SK-N-SH (cell line): ENCODE measurements at regions not wholly inside any gene's neighbourhood (a gene's known extent, or its start where the extent isn't known, plus 50 kb on each side); places are given as distances from the start of the nearest gene placed in this dataset.

ENCODE experiments used
- CTCF ChIA-PET: fragments of 300-600, 350-600 bp; formaldehyde crosslinking; extraction: SDS; loops from one replicate; lab custom pipeline; 2021; lab: Yijun Ruan, JAX
- POLR2A ChIA-PET: fragments of 350-600 bp; sonication (Branson Sonifier 250); formaldehyde crosslinking; extraction: SDS; loops from one replicate; lab custom pipeline; 2020; ENCODE audit warnings: antibody characterized with exemption, inconsistent platforms; lab: Yijun Ruan, JAX
- DNase-seq: peaks from one replicate; pipeline ENCODE4 v3.0.0; 2012
- H2AFZ ChIP-seq: fragments of 200-600 bp; sonication (generic); 2 replicates; pipeline ENCODE4 v1.8.1; 2016; ENCODE audit warnings: antibody characterized with exemption, mild to moderate bottlenecking, low read depth
- H3F3A ChIP-seq: fragments of 200-600 bp; sonication (generic); replicated peaks from 2 replicates; pipeline ENCODE3; 2016; ENCODE audit warnings: antibody characterized with exemption, mild to moderate bottlenecking; ENCODE audit not compliant: insufficient read depth
- H3K27ac ChIP-seq, 2 experiments: fragments of 200-500 bp in 1 of 2; fragments of 200-600 bp in 1 of 2; sonication (Bioruptor generic) in 1 of 2; sonication (generic), shearing (Covaris generic) in 1 of 2; 2 replicates each; pipeline versions ENCODE4 v1.5.1 to v1.6.1; 2014 to 2016; ENCODE audit warnings: low read depth in 2 of 2, inconsistent platforms in 1 of 2, low read length in 1 of 2, mild to moderate bottlenecking in 1 of 2, mixed read lengths in 1 of 2
- H3K27me3 ChIP-seq: fragments of 200-600 bp; sonication (generic), shearing (Covaris generic); 2 replicates; pipeline ENCODE4 v1.6.1; 2016; ENCODE audit warnings: mixed run types; ENCODE audit not compliant: insufficient read depth
- H3K36me3 ChIP-seq, 2 experiments: fragments of 200-500 bp in 1 of 2; fragments of 200-600 bp in 1 of 2; sonication (Bioruptor generic) in 1 of 2; sonication (generic) in 1 of 2; replicated peaks in 1 of 2; 2 replicates each; pipeline versions ENCODE3 to v1.5.1; 2014 to 2016; ENCODE audit warnings: low read length in 1 of 2, mild to moderate bottlenecking in 1 of 2; ENCODE audit not compliant: insufficient read depth in 2 of 2, control insufficient read depth in 1 of 2
- H3K4me1 ChIP-seq, 2 experiments: fragments of 200-500 bp in 1 of 2; fragments of 200-600 bp in 1 of 2; sonication (Bioruptor generic) in 1 of 2; sonication (generic), shearing (Covaris generic) in 1 of 2; 2 replicates each; pipeline versions ENCODE4 v1.5.1 to v1.6.1; 2014 to 2016; ENCODE audit warnings: low read depth in 1 of 2, low read length in 1 of 2, mixed run types in 1 of 2; ENCODE audit not compliant: insufficient read depth in 2 of 2, control insufficient read depth in 1 of 2
- H3K4me2 ChIP-seq: fragments of 200-600 bp; sonication (generic), shearing (Covaris generic); 2 replicates; pipeline ENCODE4 v1.6.1; 2017; ENCODE audit warnings: mixed run types
- H3K4me3 ChIP-seq, 2 experiments: fragments of 200-500 bp in 1 of 2; fragments of 200-600 bp in 1 of 2; sonication (Bioruptor generic) in 1 of 2; sonication (generic), shearing (Covaris generic) in 1 of 2; 2 replicates each; pipeline versions ENCODE4 v1.5.1 to v1.8.1; 2014 to 2016; ENCODE audit warnings: low read depth in 2 of 2, inconsistent platforms in 1 of 2, low read length in 1 of 2, mild to moderate bottlenecking in 1 of 2, mixed read lengths in 1 of 2, moderate library complexity in 1 of 2
- H3K79me2 ChIP-seq: fragments of 200-600 bp; sonication (generic); 2 replicates; pipeline ENCODE4 v1.8.1; 2017; ENCODE audit warnings: mild to moderate bottlenecking; ENCODE audit not compliant: insufficient read depth
- H3K9ac ChIP-seq: fragments of 200-600 bp; sonication (generic); 2 replicates; pipeline ENCODE4 v1.6.1; 2017; ENCODE audit warnings: mixed run types
- H3K9me2 ChIP-seq: fragments of 200-600 bp; sonication (generic); 2 replicates; pipeline ENCODE4 v1.6.1; 2017; ENCODE audit warnings: mixed run types
- H3K9me3 ChIP-seq: fragments of 200-600 bp; sonication (generic); 2 replicates; pipeline ENCODE4 v1.6.1; 2017; ENCODE audit warnings: mixed run types, mild to moderate bottlenecking, moderate library complexity
- H4K20me1 ChIP-seq: fragments of 200-600 bp; sonication (generic); 2 replicates; pipeline ENCODE4 v1.6.1; 2017; ENCODE audit warnings: mild to moderate bottlenecking, mixed run types; ENCODE audit not compliant: insufficient read depth
- CHD2 ChIP-seq: fragments of 150-350 bp; IDR thresholded peaks from 2 replicates; pipeline ENCODE4 v1.6.1; 2018; ENCODE audit warnings: low read length; ENCODE audit not compliant: partially characterized antibody
- CTCF ChIP-seq: fragments of 200-600 bp; sonication (generic); IDR thresholded peaks from 2 replicates; pipeline ENCODE4 v1.6.1; 2017; ENCODE audit warnings: antibody characterized with exemption, mild to moderate bottlenecking, moderate library complexity
- FOXM1 ChIP-seq: IDR thresholded peaks from 2 replicates; pipeline ENCODE4 v1.4.0; 2012; ENCODE audit warnings: low read depth, mild to moderate bottlenecking
- GATA2 ChIP-seq: sonication (generic); formaldehyde crosslinking; IDR thresholded peaks from 2 replicates; pipeline ENCODE4 v1.5.0; 2020; ENCODE audit warnings: mild to moderate bottlenecking, missing genetic modification reagents
- RFX5 ChIP-seq: IDR thresholded peaks from 2 replicates; pipeline ENCODE4 v1.6.1; 2012; ENCODE audit warnings: mild to moderate bottlenecking, improper control_type of control experiment, low read length
- SMC3 ChIP-seq: IDR thresholded peaks from 2 replicates; pipeline ENCODE4 v1.6.1; 2012; ENCODE audit warnings: low read depth, low read length, improper control_type of control experiment
- TCF12 ChIP-seq: IDR thresholded peaks from 2 replicates; pipeline ENCODE4 v1.4.0; 2012
- WGBS: methylation state at CpG from one replicate; pipeline ENCODE4 v1.1.6; 2017; ENCODE audit warnings: low lambda C conversion rate; 5-methylcytosine and 5-hydroxymethylcytosine counted together
- TF ChIP-seq, protein P1 (sequence below): IDR thresholded peaks from 2 replicates; pipeline ENCODE4 v1.4.0; 2012; ENCODE audit warnings: low read depth, borderline replicate concordance

DNA sequence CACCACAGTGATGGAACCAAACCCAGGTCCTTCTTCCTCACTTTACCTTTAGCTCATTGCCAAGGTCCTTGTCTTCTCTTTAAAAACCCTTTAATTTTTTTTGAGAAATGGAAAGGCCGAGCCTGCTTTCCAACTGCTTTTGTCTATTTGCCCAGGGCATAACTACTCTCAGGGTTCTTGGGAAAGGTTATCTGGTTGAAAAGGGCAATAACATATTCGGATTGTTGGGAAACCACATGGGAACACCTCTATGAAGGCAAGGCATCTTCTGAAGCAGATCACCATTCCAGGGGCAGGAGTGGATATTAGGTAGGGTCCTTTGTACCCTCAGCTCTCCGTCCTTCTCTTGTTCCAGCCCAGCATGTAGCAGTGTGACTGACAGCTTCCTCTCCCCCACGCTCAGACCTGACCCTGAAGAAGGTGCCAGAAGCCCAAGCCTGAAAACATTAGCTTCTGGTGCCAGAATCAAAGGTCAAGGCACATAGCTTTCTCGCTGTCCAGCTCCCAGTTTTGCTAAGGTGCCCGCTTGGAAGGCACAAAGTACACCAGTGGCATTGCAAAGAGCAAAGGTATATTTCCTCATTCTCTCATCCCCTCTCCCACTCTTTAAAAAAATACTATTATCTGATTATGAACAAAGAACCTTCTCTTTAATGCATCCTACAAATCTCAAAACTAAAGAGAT is 123.2 kb upstream of the LINC00305 start:
- TF ChIP-seq, protein P1, sequence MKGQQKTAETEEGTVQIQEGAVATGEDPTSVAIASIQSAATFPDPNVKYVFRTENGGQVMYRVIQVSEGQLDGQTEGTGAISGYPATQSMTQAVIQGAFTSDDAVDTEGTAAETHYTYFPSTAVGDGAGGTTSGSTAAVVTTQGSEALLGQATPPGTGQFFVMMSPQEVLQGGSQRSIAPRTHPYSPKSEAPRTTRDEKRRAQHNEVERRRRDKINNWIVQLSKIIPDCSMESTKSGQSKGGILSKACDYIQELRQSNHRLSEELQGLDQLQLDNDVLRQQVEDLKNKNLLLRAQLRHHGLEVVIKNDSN = no peak
- TF ChIP-seq CHD2 (no peak), TCF12 (no peak)
- Histone ChIP-seq H3K9me3 (0 out of 2 replicates have a peak, but pooled peaks cover 3% of the 10 kb centered on the region), H3K27ac (no peak overlapping the region), H3K27me3 (no peaks in the 10 kb centered on the region), H3K9ac (no peak overlapping the region), H2AFZ (no peak overlapping the region), H3K4me3 (no peak overlapping the region), H3K9me2 (no peaks in the 10 kb centered on the region), H3K36me3 (no peaks in the 10 kb centered on the region), H3K4me2 (no peak overlapping the region), H3F3A (no peaks in the 10 kb centered on the region), H3K79me2 (no peaks in the 10 kb centered on the region), H4K20me1 (no peaks in the 10 kb centered on the region), H3K4me1 (no peaks in the 10 kb centered on the region; a peak in 1 of 4 replicates)
- DNase-seq = no peak
- CTCF ChIA-PET = interaction anchor here (1.1 kb wide), 1 partner anchor 11 kb away, joined by 3 read pairs; no protein-coding TSS in a partner anchor
- POLR2A ChIA-PET = no interaction called here
- WGBS = 7% methylated on average over 6 of the region's 6 CpGs

DNA sequence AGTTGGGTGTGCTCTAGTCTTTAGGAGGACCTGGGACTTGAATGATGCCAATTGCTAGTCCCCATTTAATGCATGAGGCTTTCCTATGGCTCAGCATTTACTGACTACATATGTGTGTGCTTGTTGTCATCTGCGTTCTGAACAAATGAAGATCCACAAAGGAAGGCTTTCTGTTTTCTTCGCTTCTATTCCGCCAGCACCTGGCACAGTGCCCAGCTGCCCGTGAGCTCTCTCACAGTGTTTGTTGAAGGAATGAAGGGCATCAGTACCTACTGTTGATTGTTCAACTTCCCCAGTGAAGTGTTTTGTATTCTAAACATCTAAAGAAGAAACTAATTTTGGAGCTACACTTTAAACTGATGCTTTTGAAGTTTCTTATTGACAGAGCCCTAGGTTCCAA is 122.4 kb upstream of the LINC00305 start:
- POLR2A ChIA-PET = no interaction called here

More for the DNA sequence above, 122.4 kb upstream of the LINC00305 start:
- no peak overlapping the region for H3K27ac ChIP-seq
- H3K9me2 ChIP-seq = no peaks in the 10 kb centered on the region
- H3K27me3 ChIP-seq = no peaks in the 10 kb centered on the region
- H3K79me2 ChIP-seq = no peaks in the 10 kb centered on the region
- H3K4me1 ChIP-seq = no peaks in the 10 kb centered on the region; a peak in 1 of 4 replicates
- no peaks in the 10 kb centered on the region for H3F3A ChIP-seq
- no peak overlapping the region for H3K4me2 ChIP-seq
- no peak overlapping the region for H2AFZ ChIP-seq
- H3K9me3 ChIP-seq = 0 out of 2 replicates have a peak, but pooled peaks cover 3% of the 10 kb centered on the region
- no peaks in the 10 kb centered on the region for H3K36me3 ChIP-seq
- DNase-seq = no peak
- no peak overlapping the region for H3K9ac ChIP-seq
- CTCF ChIA-PET = interaction anchor here (1.1 kb wide), 1 partner anchor 10 kb away, joined by 3 read pairs; no protein-coding TSS in a partner anchor
- WGBS = 38% methylated on average over 4 of the region's 4 CpGs
- H4K20me1 ChIP-seq = no peaks in the 10 kb centered on the region
- TF ChIP-seq SMC3 (no peak), CTCF (no peak), TCF12 (no peak), FOXM1 (no peak), CHD2 (no peak), GATA2 (no peak), RFX5 (no peak)
- H3K4me3 ChIP-seq = no peak overlapping the region
